Trophoblast cell (in vitro differentiated cells and primary cell): ENCODE measurements at regions not wholly inside any gene's neighbourhood (a gene's known extent, or its start where the extent isn't known, plus 50 kb on each side); places are given as distances from the start of the nearest gene placed in this dataset.

Source experiments
- DNase-seq, 2 donors: peaks; one replicate each; pipeline ENCODE4 v3.0.0-alpha.2; 2016
- H2AFZ ChIP-seq: 2 replicates; pipeline ENCODE4 v1.6.1; 2013; ENCODE audit warnings: low read length, moderate library complexity, mild to moderate bottlenecking; ENCODE audit not compliant: insufficient read depth, poor library complexity
- H2AK5ac ChIP-seq: 2 replicates; pipeline ENCODE4 v1.6.1; 2013; ENCODE audit warnings: mild to moderate bottlenecking, low read length
- H2BK120ac ChIP-seq: 2 replicates; pipeline ENCODE4 v1.6.1; 2013; ENCODE audit warnings: low read length, mild to moderate bottlenecking, moderate library complexity; ENCODE audit not compliant: insufficient read depth, poor library complexity
- H2BK12ac ChIP-seq: 2 replicates; pipeline ENCODE4 v1.6.1; 2013; ENCODE audit warnings: mild to moderate bottlenecking, low read length, moderate library complexity
- H2BK5ac ChIP-seq: 2 replicates; pipeline ENCODE4 v1.6.1; 2013; ENCODE audit warnings: low read length, low read depth, moderate library complexity, mild to moderate bottlenecking; ENCODE audit not compliant: poor library complexity
- H3K14ac ChIP-seq: 2 replicates; pipeline ENCODE4 v1.6.1; 2013; ENCODE audit warnings: mild to moderate bottlenecking, low read length
- H3K18ac ChIP-seq: 2 replicates; pipeline ENCODE4 v1.6.1; 2013; ENCODE audit warnings: mild to moderate bottlenecking, low read length
- H3K23ac ChIP-seq: 2 replicates; pipeline ENCODE4 v1.6.1; 2013; ENCODE audit warnings: low read length
- H3K27ac ChIP-seq: 2 replicates; pipeline ENCODE4 v1.5.1; 2013; ENCODE audit warnings: low read depth, mild to moderate bottlenecking, inconsistent platforms, low read length, moderate library complexity
- H3K27me3 ChIP-seq: 2 replicates; pipeline ENCODE4 v1.6.1; 2013; ENCODE audit warnings: inconsistent platforms, mild to moderate bottlenecking, low read length, moderate library complexity; ENCODE audit not compliant: insufficient read depth
- H3K36me3 ChIP-seq, 2 experiments: 1 replicate in 1 of 2; 2 replicates in 1 of 2; pipeline ENCODE4 v1.6.1; 2013; ENCODE audit warnings: low read length in 2 of 2, mild to moderate bottlenecking in 2 of 2, moderate library complexity in 1 of 2; ENCODE audit not compliant: insufficient read depth in 2 of 2, control insufficient read depth in 1 of 2
- H3K4ac ChIP-seq: 2 replicates; pipeline ENCODE4 v1.6.1; 2013; ENCODE audit warnings: low read depth, mild to moderate bottlenecking, low read length, moderate library complexity
- H3K4me1 ChIP-seq, 2 experiments: 1 replicate in 1 of 2; 2 replicates in 1 of 2; pipeline ENCODE4 v1.6.1; 2013; ENCODE audit warnings: low read length in 2 of 2, mild to moderate bottlenecking in 2 of 2, moderate library complexity in 1 of 2; ENCODE audit not compliant: insufficient read depth in 2 of 2, control insufficient read depth in 1 of 2
- H3K4me2 ChIP-seq: 2 replicates; pipeline ENCODE4 v1.6.1; 2013; ENCODE audit warnings: inconsistent platforms, mild to moderate bottlenecking, low read length, moderate library complexity
- H3K4me3 ChIP-seq: 2 replicates; pipeline ENCODE4 v1.5.1; 2013; ENCODE audit warnings: mild to moderate bottlenecking, low read depth, low read length, inconsistent platforms
- H3K79me1 ChIP-seq: one replicate; pipeline ENCODE4 v1.6.1; 2013; ENCODE audit warnings: low read length
- H3K79me2 ChIP-seq: 2 replicates; pipeline ENCODE4 v1.6.1; 2013; ENCODE audit warnings: low read length, mild to moderate bottlenecking; ENCODE audit not compliant: control insufficient read depth, insufficient read depth, poor library complexity
- H3K9ac ChIP-seq: 2 replicates; pipeline ENCODE4 v1.6.1; 2013; ENCODE audit warnings: mild to moderate bottlenecking, low read length
- H3K9me3 ChIP-seq: 2 replicates; pipeline ENCODE4 v1.6.1; 2013; ENCODE audit warnings: low read depth, mild to moderate bottlenecking, control low read depth, inconsistent platforms, low read length; ENCODE audit not compliant: insufficient read depth
- H4K12ac ChIP-seq: 2 replicates; pipeline ENCODE4 v1.6.1; 2013; ENCODE audit warnings: low read depth, mild to moderate bottlenecking, low read length, moderate library complexity
- H4K8ac ChIP-seq: 2 replicates; pipeline ENCODE4 v1.6.1; 2013; ENCODE audit warnings: low read depth, mild to moderate bottlenecking, low read length, moderate library complexity
- H4K91ac ChIP-seq: one replicate; pipeline ENCODE4 v1.6.1; 2013; ENCODE audit warnings: low read depth, mild to moderate bottlenecking, low read length, moderate library complexity
- whole genome bisulfite sequencing: extraction: QIAGEN DNeasy Blood & Tissue Kit; methylation state at CpG from one replicate; pipeline ENCODE4 v1.1.7; 2013; ENCODE audit warnings: missing lambda C conversion rate; ENCODE audit not compliant: insufficient read length, insufficient coverage; ENCODE audit errors: extremely low coverage; 5-methylcytosine and 5-hydroxymethylcytosine counted together

DNA sequence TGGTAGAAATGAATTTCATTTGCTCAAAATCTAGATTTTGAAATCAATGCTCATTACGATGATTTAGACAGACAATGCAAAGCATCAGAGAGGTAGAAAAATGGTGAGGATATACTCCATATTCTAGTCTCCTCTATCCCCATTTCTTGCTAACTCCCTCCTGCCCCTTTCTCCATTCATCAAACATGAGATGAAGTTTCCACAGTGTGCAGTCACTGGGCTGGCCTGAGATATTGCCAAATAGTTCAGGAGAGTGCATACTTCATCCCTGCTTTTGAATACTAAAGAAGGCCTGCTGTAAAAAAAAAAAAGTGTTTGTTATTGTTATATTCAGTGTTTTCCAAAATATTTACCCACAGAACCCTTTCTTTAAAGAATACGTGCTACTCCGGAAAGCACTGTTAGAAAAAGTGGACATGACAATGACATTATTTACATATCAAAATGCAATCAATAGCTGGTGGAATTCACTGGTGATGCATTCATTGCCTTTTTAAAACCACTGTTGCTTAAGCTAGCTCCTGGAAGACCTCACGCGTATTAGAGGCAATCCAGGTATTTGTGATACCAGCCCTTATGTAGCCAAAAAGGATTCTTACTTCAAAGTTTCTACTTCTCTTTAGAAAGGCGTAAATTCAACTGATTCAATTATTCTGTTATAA lies 247.6 kb upstream of the SOX2 start:
- Histone ChIP-seq H4K8ac (no peak overlapping the region), H3K79me2 (no peaks in the 10 kb centered on the region), H3K18ac (no peak overlapping the region), H3K9ac (no peak overlapping the region), H4K91ac (no peak overlapping the region), H3K27me3 (no peaks in the 10 kb centered on the region), H3K4me2 (no peak overlapping the region), H4K12ac (no peak overlapping the region), H3K14ac (no peak overlapping the region), H3K23ac (no peak overlapping the region), H2AFZ (no peak overlapping the region), H2BK12ac (no peak overlapping the region), H3K27ac (no peak overlapping the region), H3K4me1 (no peaks in the 10 kb centered on the region), H3K4me3 (no peak overlapping the region), H3K9me3 (no peaks in the 10 kb centered on the region), H3K79me1 (peaks cover 2% of the 10 kb centered on the region), H2BK5ac (no peak overlapping the region), H3K4ac (no peak overlapping the region), H2AK5ac (no peak overlapping the region), H3K36me3 (no peaks in the 10 kb centered on the region), H2BK120ac (no peak overlapping the region)
- no peak for DNase-seq
- WGBS = no CpG with 5 or more reads among the region's 6 CpGs

DNA sequence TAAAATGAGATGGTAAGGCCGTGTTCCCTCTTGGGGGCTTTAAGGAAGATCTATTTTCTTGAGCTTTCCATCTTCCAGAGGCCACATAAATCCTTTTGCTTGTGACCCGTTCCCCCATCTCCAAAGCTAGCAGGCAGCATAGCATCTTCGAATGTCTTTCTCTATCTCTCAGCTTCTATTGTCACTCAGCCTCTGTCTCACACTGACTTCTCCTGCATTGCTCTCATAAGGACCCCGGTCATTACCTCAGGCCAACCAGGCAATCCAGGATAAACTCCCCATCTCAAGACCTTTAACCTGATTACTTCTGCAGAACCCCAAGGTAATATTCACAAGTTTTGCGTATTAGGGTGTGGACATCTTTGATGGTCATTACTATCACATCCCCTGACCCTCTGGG lies 250.3 kb upstream of the SOX2 start:
- peak overlapping the region; percentile 71 for H2BK12ac ChIP-seq
- no peak overlapping the region for H3K14ac ChIP-seq
- WGBS = no CpG with 5 or more reads among the region's 5 CpGs
- H3K79me2 ChIP-seq = no peaks in the 10 kb centered on the region
- no peaks in the 10 kb centered on the region for H3K27me3 ChIP-seq
- no peak overlapping the region for H3K4me2 ChIP-seq
- H3K23ac ChIP-seq = no peak overlapping the region
- peak overlapping the region; percentile 72 for H2BK120ac ChIP-seq
- no peak overlapping the region for H3K9ac ChIP-seq
- DNase-seq = no peak
- no peak overlapping the region for H3K18ac ChIP-seq
- H3K4me3 ChIP-seq = no peak overlapping the region
- no peak overlapping the region for H4K8ac ChIP-seq
- no peak overlapping the region for H2AFZ ChIP-seq
- H4K91ac ChIP-seq = peak overlapping the region; percentile 37
- no peak overlapping the region for H4K12ac ChIP-seq
- no peak overlapping the region for H3K4ac ChIP-seq
- peak overlapping the region; percentile 31 for H2BK5ac ChIP-seq
- no peaks in the 10 kb centered on the region for H3K4me1 ChIP-seq
- no peaks in the 10 kb centered on the region for H3K36me3 ChIP-seq
- H3K27ac ChIP-seq = no peak overlapping the region
- peaks cover 2% of the 10 kb centered on the region for H3K79me1 ChIP-seq
- H3K9me3 ChIP-seq = no peaks in the 10 kb centered on the region
- H2AK5ac ChIP-seq = no peak overlapping the region

DNA sequence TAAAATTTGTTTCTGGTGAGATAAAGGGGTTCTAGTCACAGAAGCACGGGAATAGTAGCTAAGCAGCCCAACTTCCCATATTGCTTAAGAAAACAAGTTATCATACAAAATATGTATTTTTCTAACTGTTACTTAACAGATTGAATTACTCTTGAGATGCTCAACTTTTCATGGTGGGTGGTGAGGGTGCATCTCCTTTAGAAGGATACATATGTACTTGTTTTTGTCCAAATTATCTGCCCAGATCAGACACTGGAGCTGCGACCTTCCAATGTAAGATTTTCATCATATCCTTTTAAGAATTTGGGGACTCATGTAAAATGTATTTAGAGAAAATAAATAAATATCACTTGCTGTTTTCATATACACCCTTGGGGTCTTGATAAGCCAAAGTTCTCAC lies 252.2 kb upstream of the SOX2 start:
- Histone ChIP-seq H2AK5ac (no peak overlapping the region), H3K14ac (no peak overlapping the region), H4K8ac (peak overlapping the region; percentile 47), H3K79me1 (peaks cover 2% of the 10 kb centered on the region), H3K9me3 (no peaks in the 10 kb centered on the region), H3K9ac (no peak overlapping the region), H3K36me3 (no peaks in the 10 kb centered on the region), H3K4ac (no peak overlapping the region), H3K4me3 (no peak overlapping the region), H2BK5ac (peak overlapping the region; percentile 73), H3K79me2 (no peaks in the 10 kb centered on the region), H3K23ac (no peak overlapping the region), H4K12ac (no peak overlapping the region), H2BK120ac (no peak overlapping the region), H3K4me2 (no peak overlapping the region), H3K4me1 (no peaks in the 10 kb centered on the region), H2BK12ac (peak overlapping the region; percentile 94), H2AFZ (no peak overlapping the region), H3K18ac (no peak overlapping the region), H4K91ac (peak overlapping the region; percentile 62), H3K27ac (no peak overlapping the region), H3K27me3 (no peaks in the 10 kb centered on the region)
- WGBS = no CpG with 5 or more reads among the region's 2 CpGs
- DNase-seq = no peak

DNA sequence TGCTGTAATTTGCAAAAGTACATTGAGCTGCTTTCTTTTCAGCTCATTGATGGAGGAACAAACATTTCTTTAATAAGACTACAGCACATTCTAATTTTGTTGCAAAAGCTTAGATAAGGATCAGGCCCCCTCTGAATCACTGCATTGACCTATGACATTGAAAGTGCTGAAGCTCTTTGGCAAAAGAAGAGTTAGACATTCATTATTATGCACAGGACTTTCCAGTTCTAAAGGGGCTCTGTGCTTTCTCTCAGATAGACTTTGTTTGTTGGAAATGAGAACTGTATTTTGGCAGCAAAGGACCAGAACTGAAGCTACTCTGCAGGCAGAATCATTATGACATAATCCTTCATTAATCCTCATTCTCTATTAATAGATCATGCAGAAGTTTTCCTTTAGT lies 252.9 kb upstream of the SOX2 start:
- no peak overlapping the region for H2AFZ ChIP-seq
- H3K79me1 ChIP-seq = peaks cover 2% of the 10 kb centered on the region
- no peak for DNase-seq
- H3K36me3 ChIP-seq = no peaks in the 10 kb centered on the region
- H3K27me3 ChIP-seq = no peaks in the 10 kb centered on the region
- H2BK5ac ChIP-seq = no peak overlapping the region
- no peak overlapping the region for H2BK120ac ChIP-seq
- H3K14ac ChIP-seq = no peak overlapping the region
- H3K9ac ChIP-seq = no peak overlapping the region
- no peak overlapping the region for H4K8ac ChIP-seq
- no peaks in the 10 kb centered on the region for H3K79me2 ChIP-seq
- H3K4me2 ChIP-seq = no peak overlapping the region
- no peak overlapping the region for H2AK5ac ChIP-seq
- no peaks in the 10 kb centered on the region for H3K9me3 ChIP-seq
- no peak overlapping the region for H3K23ac ChIP-seq
- H3K4ac ChIP-seq = no peak overlapping the region
- no peak overlapping the region for H4K12ac ChIP-seq
- H2BK12ac ChIP-seq = no peak overlapping the region
- no peak overlapping the region for H3K4me3 ChIP-seq
- no peak overlapping the region for H3K18ac ChIP-seq
- no peaks in the 10 kb centered on the region for H3K4me1 ChIP-seq
- no peak overlapping the region for H3K27ac ChIP-seq
- H4K91ac ChIP-seq = no peak overlapping the region
